NB4 (cell line): ENCODE measurements at regions not wholly inside any gene's neighbourhood (a gene's known extent, or its start where the extent isn't known, plus 50 kb on each side); places are given as distances from the start of the nearest gene placed in this dataset.

Experiments used
- DNase-seq: peaks from one replicate; pipeline ENCODE4 v3.0.0; 2010; ENCODE audit warnings: low read depth
- H3K4me3 ChIP-seq: one replicate; pipeline ENCODE4 v1.5.1; 2011; ENCODE audit warnings: mild to moderate bottlenecking, low read depth, low read length, moderate library complexity
- CTCF ChIP-seq: IDR thresholded peaks from one replicate; pipeline ENCODE4 v1.5.1; 2012; ENCODE audit warnings: low read depth, low read length
- MYC ChIP-seq: IDR thresholded peaks from 2 replicates; pipeline ENCODE4 v1.6.1; 2011; ENCODE audit warnings: low read depth, low read length
- POLR2A ChIP-seq: IDR thresholded peaks from 2 replicates; pipeline ENCODE4 v1.6.1; 2011; ENCODE audit warnings: mild to moderate bottlenecking; ENCODE audit not compliant: insufficient read length; ENCODE audit errors: extremely low read depth
- TF ChIP-seq, protein P1 (sequence below): IDR thresholded peaks from 2 replicates; pipeline ENCODE4 v1.6.1; 2011; ENCODE audit warnings: low read depth, low read length

- DNase-seq: no peak
- TF ChIP-seq CTCF: no peak
- TF ChIP-seq, protein P1, sequence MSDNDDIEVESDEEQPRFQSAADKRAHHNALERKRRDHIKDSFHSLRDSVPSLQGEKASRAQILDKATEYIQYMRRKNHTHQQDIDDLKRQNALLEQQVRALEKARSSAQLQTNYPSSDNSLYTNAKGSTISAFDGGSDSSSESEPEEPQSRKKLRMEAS: no peak
- TF ChIP-seq MYC: no peak
- TF ChIP-seq POLR2A: no peak
- no peak overlapping the region for H3K4me3 ChIP-seq
Observed at GRCh38 chrX:43456906-43457305, 199.2 kb upstream of the MAOA start.

DNA sequence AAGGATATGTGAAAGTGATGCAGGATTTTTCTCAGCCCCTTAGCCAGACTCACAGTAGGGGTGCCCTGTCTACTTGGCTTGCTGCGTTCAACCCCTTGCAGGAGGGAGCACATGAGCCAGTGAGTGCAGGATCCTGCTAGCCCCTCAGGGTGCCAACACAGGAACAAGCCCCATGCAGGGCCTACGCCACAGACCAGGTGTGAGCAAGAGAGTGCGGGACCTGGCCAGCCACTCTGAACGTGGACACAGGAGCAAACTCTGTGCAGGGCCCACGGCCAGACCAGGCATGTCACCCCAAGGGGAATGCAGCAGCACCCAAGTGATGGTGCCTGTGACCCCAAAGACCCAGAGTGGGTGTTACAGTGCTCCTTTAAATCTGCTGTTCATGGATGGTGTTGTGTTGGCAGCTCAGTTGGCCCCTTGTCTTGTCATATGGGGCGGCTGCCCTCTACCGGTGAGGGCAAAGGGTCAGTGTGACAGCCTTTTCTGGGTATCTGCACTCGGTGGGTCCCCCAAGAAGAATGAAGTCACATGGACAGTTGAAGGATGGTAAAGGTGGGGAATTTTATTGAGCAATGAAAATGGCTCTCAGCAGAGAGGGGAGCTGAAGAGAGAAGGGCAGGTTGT, 188.4 kb upstream of the MAOA start:
- H3K4me3 ChIP-seq: no peak overlapping the region
- TF ChIP-seq POLR2A: no peak
- TF ChIP-seq MYC: no peak
- TF ChIP-seq, protein P1: no peak
- TF ChIP-seq CTCF: no peak
- DNase-seq: no peak

DNA sequence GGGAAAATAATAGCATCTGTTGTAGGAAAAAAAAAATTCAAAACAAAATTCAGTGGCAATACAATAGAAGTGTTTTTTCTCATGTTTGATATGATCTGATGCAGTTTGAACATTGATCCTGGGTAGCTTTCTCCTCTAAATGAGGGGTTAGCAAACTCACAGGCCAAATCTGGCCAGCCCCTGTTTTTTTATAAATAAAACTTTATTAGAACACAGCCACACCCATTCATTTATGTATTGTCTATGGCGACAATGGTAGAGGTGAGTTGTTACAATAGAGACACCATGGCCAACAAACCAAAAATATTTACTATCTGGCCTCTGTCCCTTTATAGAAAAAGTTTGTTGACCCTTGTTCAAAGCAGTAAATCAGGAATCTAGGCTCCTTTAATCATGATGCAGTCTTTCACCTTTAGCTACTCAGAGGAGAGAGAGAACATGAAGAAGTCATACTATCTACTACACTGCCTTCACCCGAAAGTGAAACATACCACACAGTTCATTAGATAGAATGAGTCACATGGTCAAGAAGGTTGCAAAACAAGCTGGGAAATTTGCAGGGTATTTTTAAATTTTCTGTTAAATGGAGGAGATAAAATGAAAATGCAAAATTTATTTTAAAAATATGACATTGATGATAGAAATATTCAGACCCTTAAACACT, 186.6 kb upstream of the MAOA start:
- DNase-seq: no peak
- no peak overlapping the region for H3K4me3 ChIP-seq
- TF ChIP-seq CTCF: no peak
- TF ChIP-seq, protein P1: no peak
- TF ChIP-seq POLR2A: no peak
- TF ChIP-seq MYC: no peak

- no peak for DNase-seq
- H3K4me3 ChIP-seq: no peak overlapping the region
- TF ChIP-seq MYC (no peak), POLR2A (no peak), CTCF (no peak)
- TF ChIP-seq, protein P1: no peak
Observed at GRCh38 chrX:43474321-43474720, 181.8 kb upstream of the MAOA start.

- no peak overlapping the region for H3K4me3 ChIP-seq
- no peak for TF ChIP-seq POLR2A
- TF ChIP-seq CTCF: no peak
- TF ChIP-seq MYC: no peak
- TF ChIP-seq, protein P1: no peak
- no peak for DNase-seq
Observed at GRCh38 chrX:43479070-43479469, 177.0 kb upstream of the MAOA start.
